ENCODE measurements at regions not wholly inside any gene's neighbourhood (a gene's known extent, or its start where the extent isn't known, plus 50 kb on each side); places are given as distances from the start of the nearest gene placed in this dataset.
"Not testable (repeated sequence)": the region's sequence is repeated elsewhere in the genome, so short reads cannot be mapped to it uniquely, and the experiment has no call there.

- no peak for DNase-seq
These were observed 612.0 kb downstream of the IRS1 start for GRCh38 chr2:226187616-226188015.

GRCh38 chr2:226187156-226187555 is 612.5 kb downstream of the IRS1 start:
- DNase-seq, result no peak

GRCh38 chr2:226185616-226186211 is 613.9 kb downstream of the IRS1 start:
- no peak for DNase-seq

GRCh38 chr2:226184940-226185615 is 614.5 kb downstream of the IRS1 start:
- DNase-seq, result no peak

GRCh38 chr2:226184540-226184939 is 615.1 kb downstream of the IRS1 start:
- DNase-seq, result no peak

- no peak for DNase-seq
These were observed 616.1 kb downstream of the IRS1 start for GRCh38 chr2:226183550-226183949.

GRCh38 chr2:226183033-226183432 is 616.6 kb downstream of the IRS1 start:
- no peak for DNase-seq

- no peak for DNase-seq
These were observed 617.7 kb downstream of the IRS1 start for GRCh38 chr2:226181909-226182308.

GRCh38 chr2:226180281-226180884 is 619.2 kb downstream of the IRS1 start:
- DNase-seq, result no peak

GRCh38 chr2:226179010-226179409 is 620.6 kb downstream of the IRS1 start:
- no peak for DNase-seq

- DNase-seq, result no peak
These were observed 623.2 kb downstream of the IRS1 start for GRCh38 chr2:226176283-226176984.

- no peak for DNase-seq
These were observed 625.2 kb downstream of the IRS1 start for GRCh38 chr2:226174390-226174789.

GRCh38 chr2:226172939-226173338 is 626.7 kb downstream of the IRS1 start:
- no peak for DNase-seq

- DNase-seq, result no peak
These were observed 627.3 kb downstream of the IRS1 start for GRCh38 chr2:226172309-226172708.

GRCh38 chr2:226169751-226170581 is 629.7 kb downstream of the IRS1 start:
- DNase-seq, result no peak

- DNase-seq, result no peak
These were observed 631.0 kb downstream of the IRS1 start for GRCh38 chr2:226168496-226169160.

- no peak for DNase-seq
These were observed 635.1 kb downstream of the IRS1 start for GRCh38 chr2:226164512-226164911.

- DNase-seq, result not testable (repeated sequence)
These were observed 639.0 kb downstream of the IRS1 start for GRCh38 chr2:226160617-226161016.

GRCh38 chr2:226159875-226160479 is 639.6 kb downstream of the IRS1 start:
- no peak for DNase-seq

GRCh38 chr2:226158940-226159339 is 640.7 kb downstream of the IRS1 start:
- no peak for DNase-seq

GRCh38 chr2:226158229-226158628 is 641.4 kb downstream of the IRS1 start:
- no peak for DNase-seq
